ENCODE measurements at regions not wholly inside any gene's neighbourhood (a gene's known extent, or its start where the extent isn't known, plus 50 kb on each side); places are given as distances from the start of the nearest gene placed in this dataset.

GRCh38 chr22:49534386-49534785 lies 293.3 kb downstream of the BRD1 start:
- no peak for TF ChIP-seq CTCF (IDR thresholded peaks at IDR 0.05; ENCODE audit: insufficient read depth, low read depth, low read length)
- DNase-seq (ENCODE audit: low read depth): no peak
- Histone ChIP-seq H3K27me3 (ENCODE audit: control insufficient read depth, insufficient read depth, low read length) (no peaks in the 10 kb centered on the region), H3K4me3 (ENCODE audit: low read depth, low read length) (no peak overlapping the region), H3K36me3 (ENCODE audit: control insufficient read depth, insufficient read depth, low read length) (no peaks in the 10 kb centered on the region)
- CTCF ChIA-PET: no interaction called here
- POLR2A ChIA-PET: no interaction called here

- no peak for TF ChIP-seq CTCF (IDR thresholded peaks at IDR 0.05; ENCODE audit: insufficient read depth, low read depth, low read length)
- no peaks in the 10 kb centered on the region for H3K36me3 ChIP-seq (ENCODE audit: control insufficient read depth, insufficient read depth, low read length)
- ChIA-PET CTCF (no interaction called here), POLR2A (no interaction called here)
- H3K4me3 ChIP-seq (ENCODE audit: low read depth, low read length): no peak overlapping the region
- no peak for DNase-seq (ENCODE audit: low read depth)
- no peaks in the 10 kb centered on the region for H3K27me3 ChIP-seq (ENCODE audit: control insufficient read depth, insufficient read depth, low read length)
These were observed 293.8 kb downstream of the BRD1 start for GRCh38 chr22:49533886-49534285.

- no peaks in the 10 kb centered on the region for H3K36me3 ChIP-seq (ENCODE audit: control insufficient read depth, insufficient read depth, low read length)
- H3K27me3 ChIP-seq (ENCODE audit: control insufficient read depth, insufficient read depth, low read length): no peaks in the 10 kb centered on the region
- H3K4me3 ChIP-seq (ENCODE audit: low read depth, low read length): no peak overlapping the region
- TF ChIP-seq CTCF (IDR thresholded peaks at IDR 0.05; ENCODE audit: insufficient read depth, low read depth, low read length): no peak
- ChIA-PET POLR2A (no interaction called here), CTCF (no interaction called here)
- no peak for DNase-seq (ENCODE audit: low read depth)
These were observed 294.5 kb downstream of the BRD1 start for GRCh38 chr22:49532869-49533802.

- no peaks in the 10 kb centered on the region for H3K36me3 ChIP-seq (ENCODE audit: control insufficient read depth, insufficient read depth, low read length)
- DNase-seq (ENCODE audit: low read depth): no peak
- no peaks in the 10 kb centered on the region for H3K27me3 ChIP-seq (ENCODE audit: control insufficient read depth, insufficient read depth, low read length)
- no peak overlapping the region for H3K4me3 ChIP-seq (ENCODE audit: low read depth, low read length)
- POLR2A ChIA-PET: no interaction called here
- no peak for TF ChIP-seq CTCF (IDR thresholded peaks at IDR 0.05; ENCODE audit: insufficient read depth, low read depth, low read length)
- CTCF ChIA-PET: no interaction called here
These were observed 296.3 kb downstream of the BRD1 start for GRCh38 chr22:49531368-49531791.

GRCh38 chr22:49530671-49531367 lies 296.9 kb downstream of the BRD1 start:
- Histone ChIP-seq H3K36me3 (ENCODE audit: control insufficient read depth, insufficient read depth, low read length) (no peaks in the 10 kb centered on the region), H3K27me3 (ENCODE audit: control insufficient read depth, insufficient read depth, low read length) (no peaks in the 10 kb centered on the region), H3K4me3 (ENCODE audit: low read depth, low read length) (no peak overlapping the region)
- POLR2A ChIA-PET: no interaction called here
- TF ChIP-seq CTCF (IDR thresholded peaks at IDR 0.05; ENCODE audit: insufficient read depth, low read depth, low read length): no peak
- no peak for DNase-seq (ENCODE audit: low read depth)
- CTCF ChIA-PET: no interaction called here

All from BJ (cell line).